ENCODE measurements at regions not wholly inside any gene's neighbourhood (a gene's known extent, or its start where the extent isn't known, plus 50 kb on each side); places are given as distances from the start of the nearest gene placed in this dataset.

GRCh38 chr13:63700350-63700749, 2284.7 kb upstream of the PCDH20 start:
- Histone ChIP-seq H3K18ac (ENCODE audit: low read depth, low read length) (peak overlapping the region; percentile 23; the same call in 1 of the 2 replicates), H2AK9ac (replicated peaks; ENCODE audit: low read depth, low read length, poor library complexity) (peak overlapping the region; percentile 57), H2BK15ac (ENCODE audit: low read depth, low read length) (no peak overlapping the region), H3K27ac (ENCODE audit: insufficient read depth, low read length) (no peak overlapping the region), H2BK20ac (ENCODE audit: low read depth, low read length) (no peak overlapping the region), H3K4ac (ENCODE audit: low read depth, low read length) (peak overlapping the region; percentile 63; the same call in 1 of the 2 replicates), H2AK5ac (ENCODE audit: low read depth, low read length) (0 out of 2 replicates have a peak overlapping the region, but pooled peaks have one; percentile 3), H2BK5ac (ENCODE audit: low read depth, low read length, poor library complexity, severe bottlenecking) (no peak overlapping the region), H3K27me3 (ENCODE audit: control insufficient read depth, insufficient read depth, low read length) (no peaks in the 10 kb centered on the region), H2AFZ (replicated peaks; ENCODE audit: low read length, poor library complexity) (peak overlapping the region; percentile 59), H3K14ac (replicated peaks; ENCODE audit: low read depth, low read length) (peak overlapping the region; percentile 30; the same call in 1 of the 2 replicates), H3K56ac (ENCODE audit: extremely low read depth, insufficient read depth, low read length) (no peak overlapping the region), H3K36me3 (ENCODE audit: control insufficient read depth, insufficient read depth, low read length) (no peaks in the 10 kb centered on the region), H4K5ac (ENCODE audit: low read depth, low read length) (no peak overlapping the region), H3K9ac (ENCODE audit: low read depth, low read length) (no peak overlapping the region), H3K4me3 (ENCODE audit: insufficient read depth, low read depth, low read length) (no peak overlapping the region), H3K79me1 (ENCODE audit: low read depth in 1 of 2, low read length in 2 of 2) (no peaks in the 10 kb centered on the region), H4K91ac (ENCODE audit: insufficient read depth, low read depth, low read length) (0 out of 2 replicates have a peak overlapping the region, but pooled peaks have one; percentile 41), H4K20me1 (ENCODE audit: insufficient read depth, low read length) (no peaks in the 10 kb centered on the region), H2BK120ac (ENCODE audit: low read depth, low read length) (no peak overlapping the region), H3K4me1 (ENCODE audit: control insufficient read depth, insufficient read depth, low read length) (peaks cover 1% of the 10 kb centered on the region; the same call in 1 of the 2 replicates), H3K23ac (ENCODE audit: low read depth, low read length) (peak overlapping the region; percentile 47; the same call in 1 of the 2 replicates), H4K8ac (ENCODE audit: low read depth in 2 of 2, low read length in 2 of 2) (no peak overlapping the region), H3K9me1 (ENCODE audit: insufficient read depth, low read length) (peaks cover 3% of the 10 kb centered on the region; the same call in 1 of the 2 replicates), H3K4me2 (ENCODE audit: low read depth, low read length) (no peak overlapping the region), H3K9me3 (ENCODE audit: control insufficient read depth, insufficient read depth, low read length) (no peaks in the 10 kb centered on the region)
- BruUV-seq (replicated peaks) = no TSS peak
- no peak for ATAC-seq (ENCODE audit: low read depth)
- CTCF ChIA-PET = no interaction called here
- intact Hi-C loops (cut with micrococcal nuclease) = no loop called here
- POLR2A ChIA-PET (ENCODE audit: unreplicated experiment) = no interaction called here
- WGBS, 2 experiments (ENCODE audit: extremely low coverage in 2 of 2, insufficient read length in 1 of 2) = 100% methylated on average over 1 of the region's 3 CpGs; no CpG with 5 or more reads in 1 of the 2 experiments
- in situ Hi-C loops (cut with MboI; ENCODE audit: low sequenced_read_pairs) = no loop called here
- dilution Hi-C loops (cut with HindIII; ENCODE audit: low sequenced_read_pairs, unreplicated experiment) = no loop called here
- no peak for DNase-seq
- TF ChIP-seq CEBPB (IDR thresholded peaks at IDR 0.05; ENCODE audit: low read depth, low read length) (no peak), RCOR1 (IDR thresholded peaks at IDR 0.05; ENCODE audit: insufficient replicate concordance, low read length) (no peak)
